Coronary artery (tissue), 2 donors: ENCODE measurements at regions not wholly inside any gene's neighbourhood (a gene's known extent, or its start where the extent isn't known, plus 50 kb on each side); places are given as distances from the start of the nearest gene placed in this dataset.

Experiments
- DNase-seq: peaks from one replicate; pipeline ENCODE4 v3.0.0-alpha.2; 2017; ENCODE audit warnings: low spot score
- H3K27ac ChIP-seq, 2 donors: fragments of 200-600 bp; sonication (generic); one replicate each; pipeline ENCODE4 v1.5.1; 2016 to 2019
- H3K4me3 ChIP-seq: fragments of 200-600 bp; sonication (generic); 2 replicates; pipeline ENCODE4 v1.5.1; 2016; ENCODE audit warnings: mild to moderate bottlenecking, moderate library complexity
- TF ChIP-seq, protein P1 (sequence below): fragments of 200-600 bp; sonication (generic); IDR thresholded peaks from one replicate; pipeline ENCODE4 v1.5.1; 2019; ENCODE audit warnings: antibody characterized with exemption

- TF ChIP-seq, protein P1, sequence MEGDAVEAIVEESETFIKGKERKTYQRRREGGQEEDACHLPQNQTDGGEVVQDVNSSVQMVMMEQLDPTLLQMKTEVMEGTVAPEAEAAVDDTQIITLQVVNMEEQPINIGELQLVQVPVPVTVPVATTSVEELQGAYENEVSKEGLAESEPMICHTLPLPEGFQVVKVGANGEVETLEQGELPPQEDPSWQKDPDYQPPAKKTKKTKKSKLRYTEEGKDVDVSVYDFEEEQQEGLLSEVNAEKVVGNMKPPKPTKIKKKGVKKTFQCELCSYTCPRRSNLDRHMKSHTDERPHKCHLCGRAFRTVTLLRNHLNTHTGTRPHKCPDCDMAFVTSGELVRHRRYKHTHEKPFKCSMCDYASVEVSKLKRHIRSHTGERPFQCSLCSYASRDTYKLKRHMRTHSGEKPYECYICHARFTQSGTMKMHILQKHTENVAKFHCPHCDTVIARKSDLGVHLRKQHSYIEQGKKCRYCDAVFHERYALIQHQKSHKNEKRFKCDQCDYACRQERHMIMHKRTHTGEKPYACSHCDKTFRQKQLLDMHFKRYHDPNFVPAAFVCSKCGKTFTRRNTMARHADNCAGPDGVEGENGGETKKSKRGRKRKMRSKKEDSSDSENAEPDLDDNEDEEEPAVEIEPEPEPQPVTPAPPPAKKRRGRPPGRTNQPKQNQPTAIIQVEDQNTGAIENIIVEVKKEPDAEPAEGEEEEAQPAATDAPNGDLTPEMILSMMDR, result no peak
- H3K4me3 ChIP-seq, result no peak overlapping the region
- no peak overlapping the region for H3K27ac ChIP-seq
- no peak for DNase-seq
Observed at GRCh38 chr3:153574445-153574844, 412.4 kb downstream of the RAP2B start.

DNA sequence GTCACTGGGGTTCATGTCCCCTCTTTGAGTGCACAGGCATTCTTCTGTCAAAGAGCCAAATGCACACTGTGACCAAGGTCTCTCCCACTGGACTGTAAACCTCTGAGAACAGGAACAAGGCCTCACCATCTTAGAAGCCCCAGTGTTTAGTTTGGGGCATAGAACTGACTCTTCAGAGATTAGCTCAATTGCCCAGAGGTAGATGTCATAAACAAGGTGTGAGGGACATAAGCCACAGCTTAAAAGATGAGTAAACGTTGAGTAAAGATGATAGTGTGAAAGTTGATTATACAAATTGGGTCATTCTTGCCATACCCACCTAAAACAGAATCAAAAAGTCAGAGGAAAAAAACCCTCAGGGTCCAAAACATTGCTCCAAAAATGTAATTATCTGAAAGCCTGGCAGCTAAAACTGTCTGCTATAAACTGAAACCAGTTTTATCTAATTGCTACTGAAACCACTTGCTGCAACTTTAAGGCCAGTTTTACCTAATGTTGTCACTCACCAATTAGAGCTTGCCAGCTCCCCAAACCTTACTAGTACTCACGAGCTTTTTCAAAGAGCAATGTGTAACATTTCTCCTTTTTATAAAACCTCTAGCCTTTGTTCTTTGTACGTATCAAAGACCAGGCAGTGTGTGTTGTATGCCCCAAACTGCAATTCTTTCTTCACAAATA is 415.2 kb downstream of the RAP2B start:
- TF ChIP-seq, protein P1, result no peak
- Histone ChIP-seq H3K4me3 (no peak overlapping the region), H3K27ac (no peak overlapping the region)
- DNase-seq, result no peak

GRCh38 chr3:153578046-153578445 is 416.0 kb downstream of the RAP2B start:
- Histone ChIP-seq H3K4me3 (no peak overlapping the region), H3K27ac (no peak overlapping the region)
- TF ChIP-seq, protein P1, result no peak
- no peak for DNase-seq

DNA sequence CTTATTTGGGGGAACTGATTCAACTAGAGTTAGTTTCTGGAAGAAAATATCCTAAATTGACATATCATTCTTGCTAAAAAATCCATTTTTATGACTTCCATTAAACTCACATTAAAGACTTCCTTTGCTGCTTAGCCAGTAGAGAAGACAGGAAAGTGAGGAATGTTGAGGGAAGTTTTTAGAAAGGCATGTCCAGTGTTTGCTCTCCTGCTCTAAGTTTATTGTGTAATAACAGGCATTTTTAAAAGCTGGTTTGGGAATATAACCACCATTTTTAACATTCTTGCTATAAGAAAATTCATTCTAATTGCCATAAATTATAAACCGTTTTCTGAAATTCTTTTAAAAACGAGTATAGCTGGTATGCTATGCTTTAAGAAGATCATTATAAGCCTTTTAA is 428.0 kb downstream of the RAP2B start:
- TF ChIP-seq, protein P1, result no peak
- no peak for DNase-seq
- Histone ChIP-seq H3K4me3 (no peak overlapping the region), H3K27ac (no peak overlapping the region)

DNA sequence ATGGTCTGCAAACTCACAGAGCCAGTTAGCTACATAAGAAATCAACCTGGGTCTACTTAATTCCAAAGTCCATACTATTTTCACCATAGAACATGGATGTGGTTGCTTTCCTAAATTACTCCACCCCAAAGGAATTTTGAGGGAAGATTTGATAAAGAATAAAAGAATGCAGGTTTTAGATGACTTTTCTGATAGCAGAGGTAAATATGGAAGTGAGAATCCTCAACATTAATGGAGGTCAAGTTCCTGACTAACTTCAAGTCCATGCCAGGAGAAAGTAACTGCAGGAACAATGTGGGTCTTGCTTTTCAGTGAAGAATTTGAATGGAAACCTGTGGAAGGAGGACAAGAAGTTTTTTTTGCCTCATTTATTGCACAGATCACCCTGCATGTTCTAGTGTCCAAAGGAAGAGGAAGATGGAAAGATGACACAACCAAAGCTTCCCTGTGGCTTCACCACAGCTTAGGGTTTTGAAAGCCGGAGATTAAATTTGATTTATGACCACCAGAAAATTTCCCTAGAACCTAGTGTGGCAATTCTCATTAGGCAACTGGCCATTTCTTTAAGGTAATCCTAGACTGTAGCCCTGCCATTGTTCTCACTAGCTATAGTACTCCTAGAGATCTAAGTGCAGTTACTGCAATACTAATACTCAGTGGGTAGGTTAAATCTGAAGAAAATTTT is 429.7 kb downstream of the RAP2B start:
- no peak for DNase-seq
- H3K4me3 ChIP-seq, result no peak overlapping the region
- TF ChIP-seq, protein P1, result no peak
- no peak overlapping the region for H3K27ac ChIP-seq

- TF ChIP-seq, protein P1, result no peak
- Histone ChIP-seq H3K27ac (no peak overlapping the region), H3K4me3 (no peak overlapping the region)
- no peak for DNase-seq
Observed at GRCh38 chr3:153595186-153595815, 433.3 kb downstream of the RAP2B start.

DNA sequence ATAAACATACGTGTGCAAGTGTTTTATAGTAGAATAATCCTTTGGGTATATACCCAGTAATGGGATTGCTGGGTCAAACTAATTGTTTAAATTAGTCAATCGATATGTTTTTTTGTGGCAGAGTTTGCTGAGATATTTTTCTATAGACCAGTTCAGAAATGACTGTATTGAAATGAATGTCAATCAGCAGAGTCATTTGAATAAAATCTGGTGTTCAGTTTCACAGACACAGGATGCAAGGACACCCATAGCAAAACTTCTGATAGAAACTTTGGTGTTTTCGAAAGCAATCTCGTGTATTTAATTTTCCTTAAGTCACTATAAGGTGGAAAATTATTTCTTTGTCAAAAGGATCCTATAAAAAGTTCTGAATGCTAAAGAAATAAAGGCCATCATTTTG is 434.4 kb downstream of the RAP2B start:
- no peak overlapping the region for H3K27ac ChIP-seq
- no peak for DNase-seq
- TF ChIP-seq, protein P1, result no peak
- no peak overlapping the region for H3K4me3 ChIP-seq
